A673 (cell line): ENCODE measurements at regions not wholly inside any gene's neighbourhood (a gene's known extent, or its start where the extent isn't known, plus 50 kb on each side); places are given as distances from the start of the nearest gene placed in this dataset.

ENCODE experiments used
- BruUV-seq: library from RNA; stranded (reverse); fragments of 400-500 nt; replicated peaks from 2 replicates; lab custom pipeline; 2021; lab: Mats Ljungman, UMichigan
- CTCF ChIA-PET: fragments of 300-600 bp; sonication (Branson Sonifier 250); formaldehyde crosslinking; loops from one replicate; lab custom pipeline; 2022; ENCODE audit warnings: antibody characterized with exemption; lab: Charles Lee
- POLR2A ChIA-PET: fragments of 300-600 bp; sonication (Branson Sonifier 250); formaldehyde crosslinking; loops from one replicate; lab custom pipeline; 2022; ENCODE audit warnings: antibody characterized with exemption; ENCODE audit not compliant: low non-redundant PET; lab: Charles Lee
- DNase-seq: peaks from one replicate; pipeline ENCODE4 v3.0.0-alpha.2; 2015; ENCODE audit warnings: low spot score
- H3K27ac ChIP-seq: fragments of 200-600 bp; sonication (generic); 2 replicates; pipeline ENCODE4 v1.5.1; 2016; ENCODE audit warnings: mixed run types, low read depth, mild to moderate bottlenecking, mixed read lengths, antibody characterized with exemption, low read length; ENCODE audit not compliant: poor library complexity, severe bottlenecking
- H3K27me3 ChIP-seq: fragments of 200-600 bp; sonication (generic); replicated peaks from 2 replicates; pipeline ENCODE4 v1.6.1; 2017; ENCODE audit warnings: mixed run types, low read depth, mild to moderate bottlenecking, mixed read lengths, antibody characterized with exemption, low read length; ENCODE audit not compliant: insufficient read depth, poor library complexity
- H3K36me3 ChIP-seq: fragments of 200-600 bp; sonication (generic); 2 replicates; pipeline ENCODE4 v1.6.1; 2016; ENCODE audit warnings: mixed run types, mild to moderate bottlenecking, mixed read lengths, antibody characterized with exemption, low read length; ENCODE audit not compliant: insufficient read depth, poor library complexity, severe bottlenecking
- H3K4me1 ChIP-seq: fragments of 200-600 bp; sonication (generic); 2 replicates; pipeline ENCODE4 v1.6.1; 2017; ENCODE audit warnings: mixed run types, mild to moderate bottlenecking, mixed read lengths, antibody characterized with exemption, low read length; ENCODE audit not compliant: insufficient read depth, poor library complexity, severe bottlenecking
- H3K4me3 ChIP-seq: fragments of 200-600 bp; sonication (generic); 2 replicates; pipeline ENCODE4 v1.5.1; 2016; ENCODE audit warnings: low read depth, mixed run types, mild to moderate bottlenecking, mixed read lengths, low read length; ENCODE audit not compliant: poor library complexity, severe bottlenecking
- H3K9me3 ChIP-seq: fragments of 200-600 bp; sonication (generic); 2 replicates; pipeline ENCODE4 v1.6.1; 2016; ENCODE audit warnings: mixed run types, low read depth, mild to moderate bottlenecking, mixed read lengths, antibody characterized with exemption, low read length; ENCODE audit not compliant: poor library complexity, severe bottlenecking
- EZH2 ChIP-seq: fragments of 200-600 bp; sonication (generic); IDR thresholded peaks from 2 replicates; pipeline ENCODE4 v1.6.1; 2017; ENCODE audit warnings: borderline replicate concordance, low read depth, mild to moderate bottlenecking, mixed read lengths, antibody characterized with exemption, low read length; ENCODE audit not compliant: poor library complexity, severe bottlenecking
- intact Hi-C: fragments of 100-400 bp; cut with micrococcal nuclease; formaldehyde crosslinking; loops from one replicate; pipeline ENCODE4 v1.10.0; 2022; ENCODE audit not compliant: unreplicated experiment
- TF ChIP-seq, protein P1 (sequence below): fragments of 300-800, 200-600 bp; sonication (generic); conservative IDR thresholded peaks from 2 replicates; pipeline ENCODE4 v1.5.1; 2017; ENCODE audit warnings: low read depth, mild to moderate bottlenecking, antibody characterized with exemption, low read length, moderate library complexity, mixed read lengths

DNA sequence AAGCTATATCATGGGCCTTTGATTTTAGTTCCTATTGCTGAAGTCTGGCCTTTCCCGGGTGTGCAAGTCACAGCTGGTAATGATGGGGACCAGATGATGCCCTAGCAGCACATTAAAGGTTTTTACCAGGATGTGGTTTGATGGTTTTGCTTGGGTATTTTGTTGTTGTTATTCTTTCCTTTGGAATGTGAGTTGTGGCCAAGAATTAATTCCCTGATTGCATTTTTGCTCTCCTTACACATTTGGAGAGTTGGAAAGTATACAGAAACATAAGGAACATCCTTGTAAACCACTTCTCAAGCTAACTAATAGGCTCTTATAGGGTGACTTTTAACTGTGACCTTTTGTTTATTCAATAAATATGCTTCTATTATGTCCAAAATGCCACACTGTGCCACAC lies 154.1 kb upstream of the MMADHC start:
- no peak overlapping the region for H3K27ac ChIP-seq
- POLR2A ChIA-PET, result no interaction called here
- H3K27me3 ChIP-seq, result no peaks in the 10 kb centered on the region
- no peak for TF ChIP-seq EZH2
- TF ChIP-seq, protein P1, sequence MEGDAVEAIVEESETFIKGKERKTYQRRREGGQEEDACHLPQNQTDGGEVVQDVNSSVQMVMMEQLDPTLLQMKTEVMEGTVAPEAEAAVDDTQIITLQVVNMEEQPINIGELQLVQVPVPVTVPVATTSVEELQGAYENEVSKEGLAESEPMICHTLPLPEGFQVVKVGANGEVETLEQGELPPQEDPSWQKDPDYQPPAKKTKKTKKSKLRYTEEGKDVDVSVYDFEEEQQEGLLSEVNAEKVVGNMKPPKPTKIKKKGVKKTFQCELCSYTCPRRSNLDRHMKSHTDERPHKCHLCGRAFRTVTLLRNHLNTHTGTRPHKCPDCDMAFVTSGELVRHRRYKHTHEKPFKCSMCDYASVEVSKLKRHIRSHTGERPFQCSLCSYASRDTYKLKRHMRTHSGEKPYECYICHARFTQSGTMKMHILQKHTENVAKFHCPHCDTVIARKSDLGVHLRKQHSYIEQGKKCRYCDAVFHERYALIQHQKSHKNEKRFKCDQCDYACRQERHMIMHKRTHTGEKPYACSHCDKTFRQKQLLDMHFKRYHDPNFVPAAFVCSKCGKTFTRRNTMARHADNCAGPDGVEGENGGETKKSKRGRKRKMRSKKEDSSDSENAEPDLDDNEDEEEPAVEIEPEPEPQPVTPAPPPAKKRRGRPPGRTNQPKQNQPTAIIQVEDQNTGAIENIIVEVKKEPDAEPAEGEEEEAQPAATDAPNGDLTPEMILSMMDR, result no peak
- BruUV-seq, result no TSS peak
- peaks cover 34% of the 10 kb centered on the region for H3K4me1 ChIP-seq
- no peak for DNase-seq
- CTCF ChIA-PET, result no interaction called here
- no peak overlapping the region for H3K4me3 ChIP-seq
- intact Hi-C loops, result no loop called here
- H3K36me3 ChIP-seq, result no peaks in the 10 kb centered on the region
- peaks cover 1% of the 10 kb centered on the region for H3K9me3 ChIP-seq

DNA sequence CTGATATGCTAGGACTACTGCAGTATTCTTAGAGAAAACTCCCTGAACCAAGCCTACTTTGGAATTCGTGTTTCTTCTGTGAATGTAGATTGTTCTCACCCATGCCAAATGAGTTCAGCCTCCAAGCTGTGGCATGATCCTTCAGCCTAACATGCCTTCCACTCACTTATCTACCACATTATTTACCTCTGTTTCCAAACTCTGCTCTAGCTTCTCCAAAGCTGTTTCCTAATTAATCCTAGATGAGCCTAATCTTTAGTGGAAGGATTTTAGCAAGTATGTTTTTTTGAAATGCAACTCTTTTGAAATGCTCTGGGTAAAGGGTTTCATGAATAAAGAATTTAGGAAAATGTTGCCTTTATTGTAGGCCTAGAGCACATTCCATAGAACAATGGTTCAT lies 152.9 kb upstream of the MMADHC start:
- peaks cover 32% of the 10 kb centered on the region for H3K4me1 ChIP-seq
- BruUV-seq, result no TSS peak
- intact Hi-C loops, result no loop called here
- ChIA-PET POLR2A (no interaction called here), CTCF (no interaction called here)
- DNase-seq, result no peak
- no peak overlapping the region for H3K27ac ChIP-seq
- peaks cover 13% of the 10 kb centered on the region for H3K9me3 ChIP-seq
- H3K27me3 ChIP-seq, result no peaks in the 10 kb centered on the region
- no peaks in the 10 kb centered on the region for H3K36me3 ChIP-seq
- no peak overlapping the region for H3K4me3 ChIP-seq
- TF ChIP-seq EZH2, result no peak
- TF ChIP-seq, protein P1, result no peak

DNA sequence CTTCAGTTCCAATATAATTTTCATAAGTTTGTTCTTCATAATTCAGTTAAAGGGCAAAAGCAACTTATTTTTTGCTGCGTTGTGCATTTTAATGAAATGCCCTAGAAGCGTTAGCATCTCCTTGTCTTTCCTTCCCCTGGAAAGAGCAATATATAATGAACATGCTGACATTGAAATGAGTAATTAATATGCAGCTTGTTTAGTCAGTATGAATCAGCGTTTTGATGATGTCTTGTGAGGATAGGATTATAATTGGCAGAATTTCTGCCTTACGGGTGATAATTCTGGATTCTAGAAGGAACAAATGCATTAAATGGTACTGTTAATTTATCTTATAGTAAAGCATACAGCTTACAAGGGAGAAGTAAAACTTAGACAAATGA lies 152.3 kb upstream of the MMADHC start:
- Histone ChIP-seq H3K4me1 (peaks cover 26% of the 10 kb centered on the region), H3K36me3 (no peaks in the 10 kb centered on the region), H3K27me3 (no peaks in the 10 kb centered on the region), H3K4me3 (no peak overlapping the region), H3K9me3 (peaks cover 17% of the 10 kb centered on the region), H3K27ac (no peak overlapping the region)
- ChIA-PET CTCF (interaction anchor here (0.5 kb wide), 1 partner anchor 70 kb away, joined by 6 read pairs; no protein-coding TSS in a partner anchor), POLR2A (no interaction called here)
- no TSS peak for BruUV-seq
- no peak for TF ChIP-seq EZH2
- TF ChIP-seq, protein P1, result no peak
- intact Hi-C loops, result no loop called here
- DNase-seq, result no peak
